Stomach (tissue), 4 donors: ENCODE measurements at regions not wholly inside any gene's neighbourhood (a gene's known extent, or its start where the extent isn't known, plus 50 kb on each side); places are given as distances from the start of the nearest gene placed in this dataset.

Experiments
- POLR2A ChIP-seq, 4 donors: fragments of 450-650 bp; IDR thresholded peaks; one replicate each; pipeline ENCODE4 v1.6.1; 2016; ENCODE audit warnings: antibody characterized with exemption in 4 of 4, control low read depth in 2 of 4, mild to moderate bottlenecking in 1 of 4, moderate library complexity in 1 of 4
- TF ChIP-seq, protein P1 (sequence below), 7 experiments: fragments of 450-650 bp in 4 of 7; fragments of 200-600 bp in 3 of 7; sonication (generic) in 3 of 7; IDR thresholded peaks; one replicate each; pipeline ENCODE4 v1.5.1; 2016 to 2019; ENCODE audit warnings: antibody characterized with exemption in 7 of 7, control low read depth in 2 of 7, mild to moderate bottlenecking in 1 of 7

- no peak for TF ChIP-seq POLR2A (IDR thresholded peaks at IDR 0.05)
- TF ChIP-seq, protein P1, sequence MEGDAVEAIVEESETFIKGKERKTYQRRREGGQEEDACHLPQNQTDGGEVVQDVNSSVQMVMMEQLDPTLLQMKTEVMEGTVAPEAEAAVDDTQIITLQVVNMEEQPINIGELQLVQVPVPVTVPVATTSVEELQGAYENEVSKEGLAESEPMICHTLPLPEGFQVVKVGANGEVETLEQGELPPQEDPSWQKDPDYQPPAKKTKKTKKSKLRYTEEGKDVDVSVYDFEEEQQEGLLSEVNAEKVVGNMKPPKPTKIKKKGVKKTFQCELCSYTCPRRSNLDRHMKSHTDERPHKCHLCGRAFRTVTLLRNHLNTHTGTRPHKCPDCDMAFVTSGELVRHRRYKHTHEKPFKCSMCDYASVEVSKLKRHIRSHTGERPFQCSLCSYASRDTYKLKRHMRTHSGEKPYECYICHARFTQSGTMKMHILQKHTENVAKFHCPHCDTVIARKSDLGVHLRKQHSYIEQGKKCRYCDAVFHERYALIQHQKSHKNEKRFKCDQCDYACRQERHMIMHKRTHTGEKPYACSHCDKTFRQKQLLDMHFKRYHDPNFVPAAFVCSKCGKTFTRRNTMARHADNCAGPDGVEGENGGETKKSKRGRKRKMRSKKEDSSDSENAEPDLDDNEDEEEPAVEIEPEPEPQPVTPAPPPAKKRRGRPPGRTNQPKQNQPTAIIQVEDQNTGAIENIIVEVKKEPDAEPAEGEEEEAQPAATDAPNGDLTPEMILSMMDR (IDR thresholded peaks at IDR 0.05): no peak
Observed at GRCh38 chr3:83477563-83477962, 1481.2 kb upstream of the CADM2 start.
